K562 (cell line): ENCODE measurements at regions not wholly inside any gene's neighbourhood (a gene's known extent, or its start where the extent isn't known, plus 50 kb on each side); places are given as distances from the start of the nearest gene placed in this dataset.
A peak's percentile ranks its signal among the peaks of the same experiment; 100 is the strongest.

ENCODE experiments used
- BCOR ChIP-seq: fragments of 450-650 bp; IDR thresholded peaks from 2 replicates; pipeline ENCODE4 v1.6.1; 2016
- BHLHE40 ChIP-seq: IDR thresholded peaks from 2 replicates; pipeline ENCODE4 v1.6.1; 2011; ENCODE audit warnings: low read length, improper control_type of control experiment
- CAMTA2 ChIP-seq: fragments of 250-450 bp; sonication (Bioruptor Pico); conservative IDR thresholded peaks from 2 replicates; pipeline ENCODE4 v1.5.1; 2022
- CSDE1 ChIP-seq, 2 experiments: fragments of 450-650 bp; IDR thresholded peaks; 2 replicates each; pipeline ENCODE4 v1.6.1; 2016; ENCODE audit warnings: mild to moderate bottlenecking in 1 of 2
- DMBX1 ChIP-seq: fragments of 250-450 bp; sonication (Bioruptor Pico); IDR thresholded peaks from 2 replicates; pipeline ENCODE4 v1.8.0; 2022; ENCODE audit warnings: inconsistent platforms, mild to moderate bottlenecking, moderate library complexity, borderline replicate concordance
- FOXA3 ChIP-seq, 2 experiments: fragments of 450-650 bp in 1 of 2; sonication (generic) in 1 of 2; formaldehyde crosslinking; IDR thresholded peaks in 1 of 2; conservative IDR thresholded peaks in 1 of 2; 2 replicates each; pipeline versions ENCODE4 v1.4.0 to v1.8.0; 2020 to 2022; ENCODE audit warnings: mild to moderate bottlenecking in 2 of 2, missing genetic modification reagents in 1 of 2
- FUS ChIP-seq: fragments of 200-400 bp; formaldehyde crosslinking; optimal IDR thresholded peaks from 2 replicates; pipeline ENCODE3; 2017; ENCODE audit warnings: low read depth, low read length
- GABPA ChIP-seq: fragments of 200-800 bp; sonication (Bioruptor generic); conservative IDR thresholded peaks from 2 replicates; pipeline ENCODE4 v1.6.1; 2016; ENCODE audit warnings: low read depth, missing genetic modification characterization, missing compliant biosample characterization
- KAT2B ChIP-seq: IDR thresholded peaks from one replicate; pipeline ENCODE4 v1.6.1; 2012; ENCODE audit warnings: low read depth, mild to moderate bottlenecking, control low read depth, inconsistent platforms, low read length, moderate library complexity
- KHSRP ChIP-seq: fragments of 450-650 bp; IDR thresholded peaks from 2 replicates; pipeline ENCODE4 v1.6.1; 2017
- MAFK ChIP-seq: IDR thresholded peaks from 2 replicates; pipeline ENCODE4 v1.6.1; 2011; ENCODE audit warnings: low read length, improper control_type of control experiment
- MED1 ChIP-seq: sonication (generic); formaldehyde crosslinking; IDR thresholded peaks from 2 replicates; pipeline ENCODE4 v1.8.1; 2023; ENCODE audit warnings: missing genetic modification reagents, borderline replicate concordance
- NFE2L1 ChIP-seq: fragments of 450-650 bp; IDR thresholded peaks from 2 replicates; pipeline ENCODE4 v1.6.1; 2016; ENCODE audit warnings: missing genetic modification characterization, low read depth, mild to moderate bottlenecking, missing compliant biosample characterization, moderate library complexity, borderline replicate concordance
- RAD21 ChIP-seq, 2 experiments: fragments of 250-450 bp in 1 of 2; fragments of 450-650 bp in 1 of 2; sonication (Bioruptor Pico) in 1 of 2; formaldehyde crosslinking in 1 of 2; IDR thresholded peaks in 1 of 2; conservative IDR thresholded peaks in 1 of 2; 2 replicates each; pipeline versions ENCODE4 v1.4.0 to v1.8.0; 2020 to 2022; ENCODE audit warnings: mild to moderate bottlenecking in 2 of 2, moderate library complexity in 1 of 2
- SETDB1 ChIP-seq: IDR thresholded peaks from one replicate; pipeline ENCODE4 v1.6.1; 2012; ENCODE audit warnings: low read length, control low read depth, inconsistent platforms
- SIN3B ChIP-seq: fragments of 450-650 bp; IDR thresholded peaks from 2 replicates; pipeline ENCODE4 v1.6.1; 2017; ENCODE audit warnings: low read depth, mild to moderate bottlenecking, moderate library complexity
- XRCC5 ChIP-seq: fragments of 200-400 bp; formaldehyde crosslinking; IDR thresholded peaks from 2 replicates; pipeline ENCODE4 v1.6.1; 2017; ENCODE audit warnings: low read depth, mild to moderate bottlenecking, low read length
- ZNF347 ChIP-seq: fragments of 450-650 bp; formaldehyde crosslinking; IDR thresholded peaks from 2 replicates; pipeline ENCODE4 v1.4.0; 2020; ENCODE audit warnings: low read depth, mild to moderate bottlenecking, moderate library complexity
- ZNF436 ChIP-seq: fragments of 250-450, 450-650 bp; sonication (Bioruptor Pico); formaldehyde crosslinking; IDR thresholded peaks from 2 replicates; pipeline ENCODE4 v1.7.0; 2020; ENCODE audit warnings: mild to moderate bottlenecking
- ZNF561 ChIP-seq: fragments of 450-650 bp; formaldehyde crosslinking; conservative IDR thresholded peaks from 2 replicates; pipeline ENCODE4 v1.4.0; 2020; ENCODE audit warnings: mild to moderate bottlenecking, moderate library complexity
- ZZZ3 ChIP-seq: fragments of 450-650 bp; IDR thresholded peaks from 2 replicates; pipeline ENCODE4 v1.6.1; 2016; ENCODE audit warnings: antibody characterized with exemption, mild to moderate bottlenecking, moderate library complexity
- TF ChIP-seq, protein P1 (sequence below), 3 experiments: IDR thresholded peaks in 2 of 3; conservative IDR thresholded peaks in 1 of 3; 2 replicates each; pipeline ENCODE4 v1.5.1; 2011 to 2012; ENCODE audit warnings: low read length in 3 of 3, mild to moderate bottlenecking in 3 of 3, control low read depth in 2 of 3, improper control_type of control experiment in 1 of 3, inconsistent platforms in 1 of 3, low read depth in 1 of 3, mixed read lengths in 1 of 3, moderate library complexity in 1 of 3; ENCODE audit not compliant: insufficient read depth in 2 of 3
- TF ChIP-seq, protein P2 (sequence below): fragments of 450-650 bp; formaldehyde crosslinking; IDR thresholded peaks from 2 replicates; pipeline ENCODE4 v1.4.0; 2020; ENCODE audit warnings: mild to moderate bottlenecking, moderate library complexity
- TF ChIP-seq, protein P3 (sequence below), 2 experiments: fragments of 150-350 bp in 1 of 2; IDR thresholded peaks; 2 replicates each; pipeline ENCODE4 v1.6.1; 2012 to 2016; ENCODE audit warnings: low read depth in 2 of 2, low read length in 2 of 2, mild to moderate bottlenecking in 1 of 2, moderate library complexity in 1 of 2

DNA sequence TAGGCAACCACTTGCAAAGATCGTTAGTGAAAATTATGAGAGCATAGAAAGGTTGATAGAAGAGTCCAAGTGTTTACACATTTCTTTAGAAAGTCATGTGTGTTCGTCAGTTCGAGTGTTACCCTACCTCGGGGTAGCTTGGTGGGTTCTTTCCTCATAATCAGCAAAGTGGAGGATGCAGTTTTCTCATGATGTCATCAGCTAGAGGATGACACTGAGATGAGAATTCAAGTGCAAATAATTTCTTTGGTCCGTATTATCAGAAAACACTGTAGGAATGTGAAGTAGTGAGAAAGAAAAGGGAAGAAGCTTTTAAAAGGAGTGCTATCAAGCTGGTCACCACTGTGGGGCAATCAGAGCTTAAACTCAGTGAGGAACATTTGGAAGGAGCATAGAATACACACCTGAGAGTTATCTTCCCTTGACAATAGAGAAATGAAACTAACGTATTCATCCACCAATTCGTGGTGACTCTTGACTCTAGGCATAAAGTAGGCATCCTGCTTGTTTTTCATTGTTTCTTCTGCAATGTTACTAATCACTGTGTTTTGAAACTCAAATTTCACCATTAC is 1340.9 kb upstream of the TMEM132C start (continued):
- TF ChIP-seq FUS: no peak
- TF ChIP-seq KHSRP: no peak
- TF ChIP-seq XRCC5: no peak
- no peak for TF ChIP-seq CSDE1 (IDR thresholded peaks at IDR 0.05)
- no peak for TF ChIP-seq ZNF561 (CRISPR knock-in tag)
- TF ChIP-seq GABPA (tag): no peak
- TF ChIP-seq BHLHE40: no peak
- TF ChIP-seq, protein P1, sequence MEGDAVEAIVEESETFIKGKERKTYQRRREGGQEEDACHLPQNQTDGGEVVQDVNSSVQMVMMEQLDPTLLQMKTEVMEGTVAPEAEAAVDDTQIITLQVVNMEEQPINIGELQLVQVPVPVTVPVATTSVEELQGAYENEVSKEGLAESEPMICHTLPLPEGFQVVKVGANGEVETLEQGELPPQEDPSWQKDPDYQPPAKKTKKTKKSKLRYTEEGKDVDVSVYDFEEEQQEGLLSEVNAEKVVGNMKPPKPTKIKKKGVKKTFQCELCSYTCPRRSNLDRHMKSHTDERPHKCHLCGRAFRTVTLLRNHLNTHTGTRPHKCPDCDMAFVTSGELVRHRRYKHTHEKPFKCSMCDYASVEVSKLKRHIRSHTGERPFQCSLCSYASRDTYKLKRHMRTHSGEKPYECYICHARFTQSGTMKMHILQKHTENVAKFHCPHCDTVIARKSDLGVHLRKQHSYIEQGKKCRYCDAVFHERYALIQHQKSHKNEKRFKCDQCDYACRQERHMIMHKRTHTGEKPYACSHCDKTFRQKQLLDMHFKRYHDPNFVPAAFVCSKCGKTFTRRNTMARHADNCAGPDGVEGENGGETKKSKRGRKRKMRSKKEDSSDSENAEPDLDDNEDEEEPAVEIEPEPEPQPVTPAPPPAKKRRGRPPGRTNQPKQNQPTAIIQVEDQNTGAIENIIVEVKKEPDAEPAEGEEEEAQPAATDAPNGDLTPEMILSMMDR (IDR thresholded peaks at IDR 0.05 in 2 of 3, conservative IDR thresholded peaks at IDR 0.05 in 1 of 3; ENCODE audit: insufficient read depth in 2 of 3, low read depth in 1 of 3, low read length in 3 of 3): peak in 2 of 3 experiments; percentile 16 to 57; a peak in 3 of 6 replicates
- no peak for TF ChIP-seq MAFK
- no peak for TF ChIP-seq ZNF347 (CRISPR knock-in tag)
- TF ChIP-seq FOXA3 (CRISPR knock-in tag; conservative IDR thresholded peaks at IDR 0.05 in 1 of 2, IDR thresholded peaks at IDR 0.05 in 1 of 2): no peak
- TF ChIP-seq MED1 (CRISPR knock-in tag): no peak
- TF ChIP-seq BCOR: no peak
- no peak for TF ChIP-seq SETDB1
- TF ChIP-seq, protein P2, sequence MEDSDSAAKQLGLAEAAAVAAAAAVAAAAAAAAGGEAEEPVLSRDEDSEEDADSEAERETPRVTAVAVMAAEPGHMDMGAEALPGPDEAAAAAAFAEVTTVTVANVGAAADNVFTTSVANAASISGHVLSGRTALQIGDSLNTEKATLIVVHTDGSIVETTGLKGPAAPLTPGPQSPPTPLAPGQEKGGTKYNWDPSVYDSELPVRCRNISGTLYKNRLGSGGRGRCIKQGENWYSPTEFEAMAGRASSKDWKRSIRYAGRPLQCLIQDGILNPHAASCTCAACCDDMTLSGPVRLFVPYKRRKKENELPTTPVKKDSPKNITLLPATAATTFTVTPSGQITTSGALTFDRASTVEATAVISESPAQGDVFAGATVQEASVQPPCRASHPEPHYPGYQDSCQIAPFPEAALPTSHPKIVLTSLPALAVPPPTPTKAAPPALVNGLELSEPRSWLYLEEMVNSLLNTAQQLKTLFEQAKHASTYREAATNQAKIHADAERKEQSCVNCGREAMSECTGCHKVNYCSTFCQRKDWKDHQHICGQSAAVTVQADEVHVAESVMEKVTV (CRISPR knock-in tag): 0 out of 2 replicates have a peak, but pooled peaks have one; percentile 17
- TF ChIP-seq RAD21 (CRISPR knock-in tag; conservative IDR thresholded peaks at IDR 0.05 in 1 of 2, IDR thresholded peaks at IDR 0.05 in 1 of 2): peak; percentile 59 to 78
- no peak for TF ChIP-seq NFE2L1 (tag)
- no peak for TF ChIP-seq DMBX1 (CRISPR knock-in tag)
- TF ChIP-seq ZZZ3: no peak
- no peak for TF ChIP-seq KAT2B
- TF ChIP-seq, protein P3, sequence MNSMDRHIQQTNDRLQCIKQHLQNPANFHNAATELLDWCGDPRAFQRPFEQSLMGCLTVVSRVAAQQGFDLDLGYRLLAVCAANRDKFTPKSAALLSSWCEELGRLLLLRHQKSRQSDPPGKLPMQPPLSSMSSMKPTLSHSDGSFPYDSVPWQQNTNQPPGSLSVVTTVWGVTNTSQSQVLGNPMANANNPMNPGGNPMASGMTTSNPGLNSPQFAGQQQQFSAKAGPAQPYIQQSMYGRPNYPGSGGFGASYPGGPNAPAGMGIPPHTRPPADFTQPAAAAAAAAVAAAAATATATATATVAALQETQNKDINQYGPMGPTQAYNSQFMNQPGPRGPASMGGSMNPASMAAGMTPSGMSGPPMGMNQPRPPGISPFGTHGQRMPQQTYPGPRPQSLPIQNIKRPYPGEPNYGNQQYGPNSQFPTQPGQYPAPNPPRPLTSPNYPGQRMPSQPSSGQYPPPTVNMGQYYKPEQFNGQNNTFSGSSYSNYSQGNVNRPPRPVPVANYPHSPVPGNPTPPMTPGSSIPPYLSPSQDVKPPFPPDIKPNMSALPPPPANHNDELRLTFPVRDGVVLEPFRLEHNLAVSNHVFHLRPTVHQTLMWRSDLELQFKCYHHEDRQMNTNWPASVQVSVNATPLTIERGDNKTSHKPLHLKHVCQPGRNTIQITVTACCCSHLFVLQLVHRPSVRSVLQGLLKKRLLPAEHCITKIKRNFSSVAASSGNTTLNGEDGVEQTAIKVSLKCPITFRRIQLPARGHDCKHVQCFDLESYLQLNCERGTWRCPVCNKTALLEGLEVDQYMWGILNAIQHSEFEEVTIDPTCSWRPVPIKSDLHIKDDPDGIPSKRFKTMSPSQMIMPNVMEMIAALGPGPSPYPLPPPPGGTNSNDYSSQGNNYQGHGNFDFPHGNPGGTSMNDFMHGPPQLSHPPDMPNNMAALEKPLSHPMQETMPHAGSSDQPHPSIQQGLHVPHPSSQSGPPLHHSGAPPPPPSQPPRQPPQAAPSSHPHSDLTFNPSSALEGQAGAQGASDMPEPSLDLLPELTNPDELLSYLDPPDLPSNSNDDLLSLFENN (IDR thresholded peaks at IDR 0.05; ENCODE audit: low read depth in 2 of 2, low read length in 2 of 2): 0 out of 4 replicates have a peak, but pooled peaks of 1 of the 2 experiments have one; percentile 3
- no peak for TF ChIP-seq ZNF436 (CRISPR knock-in tag)
- no peak for TF ChIP-seq CAMTA2 (CRISPR knock-in tag)
- no peak for TF ChIP-seq SIN3B
